ENCODE measurements at regions not wholly inside any gene's neighbourhood (a gene's known extent, or its start where the extent isn't known, plus 50 kb on each side); places are given as distances from the start of the nearest gene placed in this dataset.

DNA sequence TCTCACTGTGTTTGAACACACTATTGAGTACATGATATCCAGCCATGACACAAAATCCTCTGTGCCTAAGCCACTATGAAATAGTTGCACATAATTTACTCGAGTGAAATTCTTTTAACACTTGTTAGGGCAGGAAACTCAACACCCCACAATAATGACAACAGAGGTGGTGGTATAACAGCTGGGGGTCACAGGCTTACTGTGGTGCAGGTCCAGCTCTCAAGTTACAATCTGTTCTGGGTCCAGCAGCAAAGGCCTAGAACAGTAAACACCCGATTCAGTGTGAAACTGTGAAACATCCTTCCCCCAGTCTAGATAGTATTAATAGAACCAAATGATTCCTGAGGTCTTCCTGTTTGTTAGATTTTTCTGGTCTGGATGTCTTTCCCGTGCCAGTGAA, 102.9 kb upstream of the APC start:
- Histone ChIP-seq H3K27me3 (ENCODE audit: low read depth, low read length) (no peaks in the 10 kb centered on the region), H3K4me3 (ENCODE audit: low read length) (no peak overlapping the region), H3K36me3 (replicated peaks; ENCODE audit: low read depth, low read length) (no peaks in the 10 kb centered on the region), H3K9me3 (ENCODE audit: insufficient read depth, low read length) (no peaks in the 10 kb centered on the region), H3K27ac (ENCODE audit: low read length) (no peak overlapping the region), H3K4me1 (ENCODE audit: low read length) (no peaks in the 10 kb centered on the region), H3K79me2 (ENCODE audit: low read length) (no peaks in the 10 kb centered on the region), H3K4me2 (ENCODE audit: low read length) (no peak overlapping the region), H4K20me1 (ENCODE audit: insufficient read depth, low read length) (no peaks in the 10 kb centered on the region), H2AFZ (ENCODE audit: low read depth, low read length) (no peak overlapping the region), H3K9ac (ENCODE audit: low read length) (no peak overlapping the region)
- TF ChIP-seq EZH2phosphoT487 (IDR thresholded peaks at IDR 0.05; ENCODE audit: low read depth), result no peak
- TF ChIP-seq, protein P1, sequence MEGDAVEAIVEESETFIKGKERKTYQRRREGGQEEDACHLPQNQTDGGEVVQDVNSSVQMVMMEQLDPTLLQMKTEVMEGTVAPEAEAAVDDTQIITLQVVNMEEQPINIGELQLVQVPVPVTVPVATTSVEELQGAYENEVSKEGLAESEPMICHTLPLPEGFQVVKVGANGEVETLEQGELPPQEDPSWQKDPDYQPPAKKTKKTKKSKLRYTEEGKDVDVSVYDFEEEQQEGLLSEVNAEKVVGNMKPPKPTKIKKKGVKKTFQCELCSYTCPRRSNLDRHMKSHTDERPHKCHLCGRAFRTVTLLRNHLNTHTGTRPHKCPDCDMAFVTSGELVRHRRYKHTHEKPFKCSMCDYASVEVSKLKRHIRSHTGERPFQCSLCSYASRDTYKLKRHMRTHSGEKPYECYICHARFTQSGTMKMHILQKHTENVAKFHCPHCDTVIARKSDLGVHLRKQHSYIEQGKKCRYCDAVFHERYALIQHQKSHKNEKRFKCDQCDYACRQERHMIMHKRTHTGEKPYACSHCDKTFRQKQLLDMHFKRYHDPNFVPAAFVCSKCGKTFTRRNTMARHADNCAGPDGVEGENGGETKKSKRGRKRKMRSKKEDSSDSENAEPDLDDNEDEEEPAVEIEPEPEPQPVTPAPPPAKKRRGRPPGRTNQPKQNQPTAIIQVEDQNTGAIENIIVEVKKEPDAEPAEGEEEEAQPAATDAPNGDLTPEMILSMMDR (IDR thresholded peaks at IDR 0.05; ENCODE audit: low read depth, low read length), result no peak

DNA sequence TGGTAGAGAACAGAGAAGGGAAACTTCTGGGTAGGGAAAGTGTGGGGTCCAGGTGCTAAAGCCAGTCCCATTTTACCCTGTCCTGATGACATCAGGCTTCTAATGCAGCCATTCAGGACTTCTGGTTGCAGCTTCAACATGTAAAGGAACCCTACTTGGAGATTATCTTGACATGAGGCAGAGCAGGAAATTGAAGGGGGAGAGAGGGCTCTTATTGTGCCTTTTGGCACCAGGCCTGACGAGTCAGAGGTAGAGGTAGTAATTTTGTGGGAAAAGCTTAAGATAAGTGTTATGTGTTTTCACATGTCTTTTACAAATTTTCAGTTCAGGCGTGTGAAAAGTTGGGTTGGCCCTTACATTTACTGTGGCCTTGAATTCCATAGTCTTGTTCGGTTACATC, 102.4 kb upstream of the APC start:
- no peaks in the 10 kb centered on the region for H4K20me1 ChIP-seq (ENCODE audit: insufficient read depth, low read length)
- H3K4me1 ChIP-seq (ENCODE audit: low read length), result no peaks in the 10 kb centered on the region
- TF ChIP-seq EZH2phosphoT487 (IDR thresholded peaks at IDR 0.05; ENCODE audit: low read depth), result no peak
- TF ChIP-seq, protein P1 (IDR thresholded peaks at IDR 0.05; ENCODE audit: low read depth, low read length), result no peak
- H3K27me3 ChIP-seq (ENCODE audit: low read depth, low read length), result no peaks in the 10 kb centered on the region
- H2AFZ ChIP-seq (ENCODE audit: low read depth, low read length), result no peak overlapping the region
- no peak overlapping the region for H3K27ac ChIP-seq (ENCODE audit: low read length)
- no peak overlapping the region for H3K9ac ChIP-seq (ENCODE audit: low read length)
- H3K79me2 ChIP-seq (ENCODE audit: low read length), result no peaks in the 10 kb centered on the region
- no peak overlapping the region for H3K4me2 ChIP-seq (ENCODE audit: low read length)
- H3K36me3 ChIP-seq (replicated peaks; ENCODE audit: low read depth, low read length), result no peaks in the 10 kb centered on the region
- H3K4me3 ChIP-seq (ENCODE audit: low read length), result no peak overlapping the region
- H3K9me3 ChIP-seq (ENCODE audit: insufficient read depth, low read length), result no peaks in the 10 kb centered on the region

DNA sequence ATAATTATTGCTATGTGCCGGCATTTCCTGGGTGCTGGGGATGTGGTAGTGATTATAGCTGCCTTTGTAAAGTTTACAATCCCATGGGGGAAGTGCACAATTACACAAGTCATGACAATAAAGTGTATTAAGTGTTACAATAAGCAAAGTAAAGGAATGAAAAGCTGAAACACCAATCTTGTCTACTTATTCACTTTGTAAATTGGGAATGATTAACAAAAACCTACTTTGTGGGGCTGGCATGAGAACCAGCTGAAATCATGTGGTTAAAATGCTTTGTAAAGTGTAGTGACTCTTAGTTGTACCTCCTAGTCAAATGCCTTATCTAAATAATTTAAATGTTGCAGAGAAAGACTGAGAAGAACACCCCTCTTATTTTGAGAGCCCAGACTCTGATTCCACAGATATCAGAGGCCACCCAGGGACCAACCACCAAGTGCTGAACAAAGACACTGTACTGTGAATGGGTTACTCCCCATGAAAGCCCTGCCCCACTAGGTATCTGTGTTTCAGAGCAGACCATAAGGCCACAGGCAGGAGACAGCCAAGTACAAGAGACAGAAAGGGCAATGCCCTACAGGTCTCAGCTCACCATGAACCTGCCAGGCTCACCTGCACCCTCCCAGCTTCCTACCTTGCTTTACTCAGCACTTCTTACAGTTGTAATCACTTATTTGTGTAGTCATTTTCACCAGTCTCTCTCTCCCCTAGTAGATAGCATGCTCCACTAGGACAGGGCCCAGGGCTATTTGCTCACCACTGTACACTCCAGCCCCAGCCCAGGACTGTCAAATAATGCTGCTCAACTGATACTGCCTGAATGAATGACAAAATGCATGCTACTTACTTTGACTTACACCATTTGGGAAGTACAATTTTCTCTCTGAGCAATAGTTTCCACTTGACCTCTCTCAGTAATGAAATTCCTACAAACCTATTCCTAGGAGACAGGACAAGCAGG, 101.6 kb upstream of the APC start:
- Histone ChIP-seq H3K9me3 (ENCODE audit: insufficient read depth, low read length) (no peaks in the 10 kb centered on the region), H2AFZ (ENCODE audit: low read depth, low read length) (no peak overlapping the region), H3K4me3 (ENCODE audit: low read length) (no peak overlapping the region), H3K9ac (ENCODE audit: low read length) (no peak overlapping the region), H3K36me3 (replicated peaks; ENCODE audit: low read depth, low read length) (no peaks in the 10 kb centered on the region), H3K4me2 (ENCODE audit: low read length) (no peak overlapping the region), H3K27ac (ENCODE audit: low read length) (no peak overlapping the region), H3K4me1 (ENCODE audit: low read length) (peaks cover 2% of the 10 kb centered on the region), H3K27me3 (ENCODE audit: low read depth, low read length) (no peaks in the 10 kb centered on the region), H4K20me1 (ENCODE audit: insufficient read depth, low read length) (no peaks in the 10 kb centered on the region), H3K79me2 (ENCODE audit: low read length) (no peaks in the 10 kb centered on the region)
- TF ChIP-seq EZH2phosphoT487 (IDR thresholded peaks at IDR 0.05; ENCODE audit: low read depth), result no peak
- TF ChIP-seq, protein P1 (IDR thresholded peaks at IDR 0.05; ENCODE audit: low read depth, low read length), result no peak

DNA sequence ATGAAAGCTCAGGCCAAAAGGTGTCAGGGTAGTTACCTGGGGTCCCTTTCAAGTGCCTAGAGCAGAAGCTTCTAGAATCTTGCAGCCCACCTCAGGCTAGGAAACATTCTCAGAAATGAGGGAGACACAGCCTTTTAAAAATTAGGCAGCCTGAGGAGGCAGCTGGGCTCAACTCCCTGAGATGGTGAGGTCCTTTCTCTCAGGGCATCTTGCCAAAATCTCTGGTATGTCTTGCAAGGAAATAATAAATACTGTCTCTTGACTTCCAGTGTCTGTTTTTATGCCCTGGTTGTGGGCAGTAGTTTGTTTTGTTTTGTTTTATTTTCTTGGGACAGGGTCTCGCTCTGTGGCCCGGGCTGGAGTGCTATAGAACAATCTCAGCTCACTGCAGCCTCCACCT, 100.9 kb upstream of the APC start:
- Histone ChIP-seq H4K20me1 (ENCODE audit: insufficient read depth, low read length) (no peaks in the 10 kb centered on the region), H3K27me3 (ENCODE audit: low read depth, low read length) (no peaks in the 10 kb centered on the region), H3K4me1 (ENCODE audit: low read length) (peaks cover 9% of the 10 kb centered on the region), H2AFZ (ENCODE audit: low read depth, low read length) (no peak overlapping the region), H3K9ac (ENCODE audit: low read length) (no peak overlapping the region), H3K27ac (ENCODE audit: low read length) (no peak overlapping the region), H3K9me3 (ENCODE audit: insufficient read depth, low read length) (no peaks in the 10 kb centered on the region), H3K4me2 (ENCODE audit: low read length) (no peak overlapping the region), H3K4me3 (ENCODE audit: low read length) (no peak overlapping the region), H3K36me3 (replicated peaks; ENCODE audit: low read depth, low read length) (no peaks in the 10 kb centered on the region), H3K79me2 (ENCODE audit: low read length) (no peaks in the 10 kb centered on the region)
- TF ChIP-seq, protein P1 (IDR thresholded peaks at IDR 0.05; ENCODE audit: low read depth, low read length), result no peak
- TF ChIP-seq EZH2phosphoT487 (IDR thresholded peaks at IDR 0.05; ENCODE audit: low read depth), result no peak
